ENCODE measurements at regions not wholly inside any gene's neighbourhood (a gene's known extent, or its start where the extent isn't known, plus 50 kb on each side); places are given as distances from the start of the nearest gene placed in this dataset.
"Not testable (repeated sequence)": the region's sequence is repeated elsewhere in the genome, so short reads cannot be mapped to it uniquely, and the experiment has no call there.

DNA sequence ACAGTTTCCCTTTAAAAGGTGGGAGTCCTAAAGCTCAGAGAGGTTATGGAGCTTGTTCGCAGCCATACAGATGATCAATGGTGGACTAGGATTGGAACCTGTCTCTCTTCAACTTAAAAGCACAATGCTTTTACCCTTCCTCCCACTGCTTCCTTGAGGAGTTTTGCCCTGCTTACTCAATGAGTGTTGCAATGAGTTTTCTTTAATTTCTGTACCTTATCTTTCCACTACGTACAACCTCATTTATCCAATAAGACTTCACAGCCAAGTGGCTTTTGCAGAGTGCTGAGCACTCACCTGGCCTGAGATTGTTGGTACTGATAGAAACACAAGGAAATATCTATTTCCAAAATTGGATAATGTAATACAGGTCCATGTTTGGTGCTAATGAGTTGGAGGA is 64.7 kb upstream of the ANKRD55 start:
- no peak for DNase-seq (ENCODE audit: low spot score)
- TF ChIP-seq, protein P1, sequence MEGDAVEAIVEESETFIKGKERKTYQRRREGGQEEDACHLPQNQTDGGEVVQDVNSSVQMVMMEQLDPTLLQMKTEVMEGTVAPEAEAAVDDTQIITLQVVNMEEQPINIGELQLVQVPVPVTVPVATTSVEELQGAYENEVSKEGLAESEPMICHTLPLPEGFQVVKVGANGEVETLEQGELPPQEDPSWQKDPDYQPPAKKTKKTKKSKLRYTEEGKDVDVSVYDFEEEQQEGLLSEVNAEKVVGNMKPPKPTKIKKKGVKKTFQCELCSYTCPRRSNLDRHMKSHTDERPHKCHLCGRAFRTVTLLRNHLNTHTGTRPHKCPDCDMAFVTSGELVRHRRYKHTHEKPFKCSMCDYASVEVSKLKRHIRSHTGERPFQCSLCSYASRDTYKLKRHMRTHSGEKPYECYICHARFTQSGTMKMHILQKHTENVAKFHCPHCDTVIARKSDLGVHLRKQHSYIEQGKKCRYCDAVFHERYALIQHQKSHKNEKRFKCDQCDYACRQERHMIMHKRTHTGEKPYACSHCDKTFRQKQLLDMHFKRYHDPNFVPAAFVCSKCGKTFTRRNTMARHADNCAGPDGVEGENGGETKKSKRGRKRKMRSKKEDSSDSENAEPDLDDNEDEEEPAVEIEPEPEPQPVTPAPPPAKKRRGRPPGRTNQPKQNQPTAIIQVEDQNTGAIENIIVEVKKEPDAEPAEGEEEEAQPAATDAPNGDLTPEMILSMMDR (IDR thresholded peaks at IDR 0.05; ENCODE audit: extremely low read depth, insufficient read depth, missing control alignments), result no peak
- in situ Hi-C loops (cut with MboI; ENCODE audit: low pct_unique_long_range_greater_than_20kb, low sequenced_read_pairs, unreplicated experiment), result no loop called here

DNA sequence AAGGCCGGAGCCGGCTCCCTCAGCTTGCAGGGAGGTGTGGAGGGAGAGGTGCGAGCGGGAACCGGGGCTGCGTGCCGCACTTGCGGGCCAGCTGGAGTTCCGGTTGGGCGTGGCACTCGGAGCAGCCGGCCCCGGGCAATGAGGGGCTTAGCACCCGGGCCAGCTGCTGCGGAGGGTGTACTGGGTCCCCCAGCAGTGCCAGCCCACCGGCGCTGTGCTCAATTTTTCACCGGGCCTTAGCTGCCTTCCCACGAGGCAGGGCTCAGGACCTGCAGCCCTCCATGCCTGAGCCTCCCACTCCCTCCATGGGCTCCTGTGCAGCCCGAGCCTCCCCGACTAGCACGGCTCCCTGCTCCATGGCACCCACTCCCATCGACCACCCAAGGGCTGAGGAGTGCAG is 62.2 kb upstream of the ANKRD55 start:
- in situ Hi-C loops (cut with MboI; ENCODE audit: low pct_unique_long_range_greater_than_20kb, low sequenced_read_pairs, unreplicated experiment); DNase-seq (ENCODE audit: low spot score): not testable (repeated sequence)

DNA sequence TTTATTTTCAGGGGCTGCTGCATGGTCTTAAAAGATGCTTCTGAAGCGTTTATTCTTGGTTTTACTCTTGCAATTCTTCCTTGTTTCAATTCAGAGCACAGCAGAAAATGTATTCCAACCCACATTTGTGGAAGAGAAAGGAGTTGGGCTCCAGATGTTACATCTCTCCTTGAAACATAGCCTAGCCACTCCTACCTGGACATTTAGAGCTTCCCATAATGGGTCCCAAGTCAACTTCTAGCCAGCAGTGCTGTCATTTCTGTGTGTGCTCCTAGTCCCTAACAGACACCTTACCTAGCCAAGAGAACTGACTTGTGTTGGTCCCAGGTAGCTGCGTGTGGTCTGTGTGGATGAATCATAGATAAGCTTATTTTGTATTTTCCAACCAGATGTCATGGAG is 61.2 kb upstream of the ANKRD55 start:
- DNase-seq (ENCODE audit: low spot score), result no peak
- TF ChIP-seq, protein P1 (IDR thresholded peaks at IDR 0.05; ENCODE audit: extremely low read depth, insufficient read depth, missing control alignments), result no peak
- in situ Hi-C loops (cut with MboI; ENCODE audit: low pct_unique_long_range_greater_than_20kb, low sequenced_read_pairs, unreplicated experiment), result no loop called here

DNA sequence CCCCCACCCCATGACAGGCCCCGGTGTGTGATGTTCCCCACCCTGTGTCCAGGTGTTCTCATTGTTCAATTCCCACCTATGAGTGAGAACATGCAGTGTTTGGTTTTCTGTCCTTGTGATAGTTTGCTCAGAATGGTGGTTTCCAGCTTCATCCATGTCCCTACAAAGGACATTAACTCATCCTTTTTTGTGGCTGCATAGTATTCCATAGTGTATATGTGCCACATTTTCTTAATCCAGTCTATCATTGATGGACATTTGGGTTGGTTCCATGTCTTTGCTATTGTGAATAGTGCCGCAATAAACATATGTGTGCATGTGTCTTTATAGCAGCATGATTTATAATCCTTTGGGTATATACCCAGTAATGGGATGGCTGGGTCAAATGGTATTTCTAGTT is 59.7 kb upstream of the ANKRD55 start:
- DNase-seq (ENCODE audit: low spot score), result not testable (repeated sequence)

DNA sequence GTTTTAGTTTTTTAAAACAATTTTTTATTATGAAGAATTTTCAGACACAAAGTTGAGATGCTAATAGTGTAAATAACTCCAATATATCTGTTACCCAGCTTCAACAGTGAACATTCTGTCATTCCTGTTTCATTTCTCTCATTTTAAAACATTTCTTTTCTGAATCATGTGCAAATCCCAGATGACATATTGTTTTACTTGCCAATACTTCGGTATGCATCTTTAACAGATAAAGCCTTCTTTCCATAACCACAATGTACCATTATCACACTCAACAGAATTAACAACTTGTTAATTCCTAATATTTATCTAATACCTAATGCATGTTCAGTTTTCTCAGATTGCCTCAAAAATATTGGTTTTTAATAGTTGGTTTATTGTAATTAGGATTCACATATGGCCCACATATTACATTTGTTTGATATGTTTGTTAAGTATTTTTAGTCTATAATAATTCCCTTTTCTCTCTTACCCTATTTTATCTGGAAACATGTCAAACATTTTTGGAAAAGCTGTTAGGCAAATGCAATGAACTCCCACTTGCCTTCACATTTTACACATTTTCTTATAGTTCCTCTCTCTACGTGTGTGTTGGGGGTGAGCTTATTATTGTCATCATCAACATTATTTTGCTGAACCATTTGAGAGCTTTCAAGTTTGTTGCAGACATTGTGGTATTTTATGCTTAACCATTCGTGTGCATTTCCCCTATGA is 58.7 kb upstream of the ANKRD55 start:
- in situ Hi-C loops (cut with MboI; ENCODE audit: low pct_unique_long_range_greater_than_20kb, low sequenced_read_pairs, unreplicated experiment), result no loop called here
- TF ChIP-seq, protein P1 (IDR thresholded peaks at IDR 0.05; ENCODE audit: extremely low read depth, insufficient read depth, missing control alignments), result no peak
- no peak for DNase-seq (ENCODE audit: low spot score)

More for the DNA sequence above, 59.7 kb upstream of the ANKRD55 start:
- in situ Hi-C loops (cut with MboI; ENCODE audit: low pct_unique_long_range_greater_than_20kb, low sequenced_read_pairs, unreplicated experiment), result not testable (repeated sequence)

DNA sequence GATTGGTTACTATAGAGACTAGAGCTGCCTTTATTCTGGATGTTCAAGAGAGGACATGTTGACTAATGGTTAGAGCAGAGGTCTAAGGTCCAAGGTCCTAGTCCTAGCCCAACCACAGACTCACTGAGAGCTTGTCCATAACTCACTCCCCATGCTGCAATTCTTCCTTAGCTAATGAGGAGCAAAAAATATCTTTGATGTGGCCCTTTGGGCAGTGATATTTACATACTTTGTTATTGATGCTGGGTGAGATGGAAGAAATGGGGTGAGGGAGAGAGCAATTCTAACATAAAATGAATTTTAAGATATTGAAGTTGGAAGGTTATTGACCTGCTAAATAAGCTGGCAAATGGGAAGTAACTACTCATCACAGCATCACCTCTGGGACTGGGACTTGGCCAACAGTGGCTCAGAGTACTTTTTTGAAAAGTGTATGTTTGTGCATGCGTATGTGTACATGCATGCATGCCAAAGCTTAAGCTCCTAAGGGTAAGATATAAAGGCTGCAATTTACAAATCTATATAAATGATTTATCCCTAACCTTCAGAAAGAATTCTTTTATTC is 58.0 kb upstream of the ANKRD55 start:
- in situ Hi-C loops (cut with MboI; ENCODE audit: low pct_unique_long_range_greater_than_20kb, low sequenced_read_pairs, unreplicated experiment), result no loop called here
- DNase-seq (ENCODE audit: low spot score), result no peak
- TF ChIP-seq, protein P1 (IDR thresholded peaks at IDR 0.05; ENCODE audit: extremely low read depth, insufficient read depth, missing control alignments), result no peak

DNA sequence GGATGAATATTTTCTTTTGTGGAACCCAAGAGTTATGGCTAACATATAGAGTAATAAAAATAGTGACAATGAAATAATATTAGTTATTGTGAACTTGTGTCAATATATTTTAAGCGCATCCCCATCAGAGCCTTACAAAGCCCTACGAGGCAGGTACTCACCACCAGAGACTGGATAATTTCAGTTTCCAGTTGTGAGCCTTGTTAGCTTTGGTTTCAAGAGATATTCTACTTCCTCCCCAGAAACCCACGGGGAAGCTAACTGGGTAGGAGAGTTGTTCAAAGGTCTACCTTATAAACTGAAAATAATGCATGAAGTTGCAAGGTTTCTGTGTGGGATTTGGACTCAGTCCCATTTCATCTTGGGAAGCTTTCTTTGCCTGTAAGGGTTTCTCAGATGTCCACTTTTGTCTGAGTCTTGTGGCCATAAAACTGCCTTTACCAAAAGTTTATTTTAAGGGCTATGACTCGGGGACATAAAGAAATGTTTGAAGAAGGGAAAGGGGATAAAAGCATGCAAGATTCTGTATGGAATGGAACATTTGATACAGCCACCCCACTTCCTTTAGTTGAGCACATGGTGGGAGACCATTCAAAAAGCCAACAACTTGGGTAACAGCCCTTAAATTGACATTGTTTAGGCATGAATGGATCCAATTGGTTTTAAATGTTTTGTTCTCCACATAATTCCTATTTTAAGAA is 57.4 kb upstream of the ANKRD55 start:
- in situ Hi-C loops (cut with MboI; ENCODE audit: low pct_unique_long_range_greater_than_20kb, low sequenced_read_pairs, unreplicated experiment), result no loop called here
- TF ChIP-seq, protein P1 (IDR thresholded peaks at IDR 0.05; ENCODE audit: extremely low read depth, insufficient read depth, missing control alignments), result no peak
- no peak for DNase-seq (ENCODE audit: low spot score)

All from GM13977 (cell line).